K562 (cell line): ENCODE measurements at regions not wholly inside any gene's neighbourhood (a gene's known extent, or its start where the extent isn't known, plus 50 kb on each side); places are given as distances from the start of the nearest gene placed in this dataset.

Source experiments
- ATAC-seq: fragments of 200-7000 bp; cut with Tn5 transposase; 3 replicates; pipeline ENCODE4 v1.9.1; 2020; ENCODE audit warnings: moderate library complexity
- BruUV-seq: library from RNA; stranded (reverse); fragments of 400-500 nt; replicated peaks from 2 replicates; lab custom pipeline; 2021; lab: Mats Ljungman, UMichigan
- CTCF ChIA-PET: fragments of 300-600 bp; formaldehyde crosslinking; extraction: SDS; loops from one replicate; lab custom pipeline; 2021; ENCODE audit warnings: low intra/inter-chr PET ratio; lab: Yijun Ruan, JAX
- POLR2A ChIA-PET: fragments of 300-600, 350-650 bp; sonication (Branson Sonifier 250); formaldehyde crosslinking; extraction: SDS; loops from one replicate; lab custom pipeline; 2021; ENCODE audit warnings: antibody characterized with exemption, inconsistent platforms; lab: Yijun Ruan, JAX
- DNase-seq, 4 experiments: peaks; one replicate each; pipeline versions ENCODE4 v3.0.0 to v3.0.0-alpha.2; 2011 to 2018; ENCODE audit warnings: low spot score in 3 of 4, mixed read lengths in 3 of 4; ENCODE audit errors: extremely low read depth in 1 of 4
- FAIRE-seq: peaks from 2 replicates; lab custom pipeline; 2011; peaks lifted over from hg19 to GRCh38; lab: Jason Lieb, UNC
- H2AFZ ChIP-seq: 2 replicates; pipeline ENCODE4 v1.6.0; 2011; ENCODE audit warnings: low read depth, low read length, control low read depth, inconsistent platforms
- H3K27ac ChIP-seq: fragments of 200-600 bp; 3 replicates; pipeline ENCODE4 v1.8.0; 2011; ENCODE audit warnings: low read depth, mild to moderate bottlenecking, control low read depth, inconsistent platforms, low read length, moderate library complexity, mixed read lengths; ENCODE audit errors: extremely low read depth
- H3K27me3 ChIP-seq, 2 experiments: fragments of 300-600 bp in 1 of 2; 2 replicates in 1 of 2; 3 replicates in 1 of 2; pipeline versions ENCODE4 v1.6.0 to v1.8.0; 2011; ENCODE audit warnings: inconsistent platforms in 2 of 2, low read length in 2 of 2, mild to moderate bottlenecking in 1 of 2, mixed read lengths in 1 of 2, moderate library complexity in 1 of 2; ENCODE audit not compliant: control insufficient read depth in 2 of 2, insufficient read depth in 2 of 2
- H3K36me3 ChIP-seq: fragments of 300-600 bp; 3 replicates; pipeline ENCODE4 v1.8.0; 2011; ENCODE audit warnings: mild to moderate bottlenecking, low read length, inconsistent platforms; ENCODE audit not compliant: control insufficient read depth, insufficient read depth
- H3K4me1 ChIP-seq, 2 experiments: fragments of 200-600 bp in 1 of 2; replicated peaks in 1 of 2; 2 replicates in 1 of 2; 3 replicates in 1 of 2; pipeline versions ENCODE4 v1.5.1 to v1.8.0; 2011; ENCODE audit warnings: inconsistent platforms in 2 of 2, low read length in 2 of 2, mild to moderate bottlenecking in 1 of 2, mixed read lengths in 1 of 2, moderate library complexity in 1 of 2; ENCODE audit not compliant: control insufficient read depth in 2 of 2, insufficient read depth in 2 of 2
- H3K4me2 ChIP-seq: 2 replicates; pipeline ENCODE4 v1.6.1; 2011; ENCODE audit warnings: low read length, control low read depth, inconsistent platforms, mixed read lengths; ENCODE audit not compliant: insufficient read depth
- H3K4me3 ChIP-seq: fragments of 200-600 bp; sonication (generic), shearing (Covaris generic); 2 replicates; pipeline ENCODE4 v1.5.1; 2016; ENCODE audit warnings: control low read depth, inconsistent platforms
- H3K79me2 ChIP-seq: fragments of 200-600 bp; 3 replicates; pipeline ENCODE4 v1.8.0; 2011; ENCODE audit warnings: low read length, inconsistent platforms; ENCODE audit not compliant: control insufficient read depth, insufficient read depth
- H3K9ac ChIP-seq, 2 experiments: 2 replicates each; pipeline versions ENCODE4 v1.6.0 to v1.6.1; 2011; ENCODE audit warnings: low read depth in 2 of 2, low read length in 2 of 2, control low read depth in 1 of 2, inconsistent platforms in 1 of 2, mild to moderate bottlenecking in 1 of 2, mixed read lengths in 1 of 2; ENCODE audit not compliant: insufficient read depth in 1 of 2
- H3K9me1 ChIP-seq: one replicate; pipeline ENCODE4 v1.6.0; 2011; ENCODE audit warnings: inconsistent platforms, mild to moderate bottlenecking, low read length, moderate library complexity; ENCODE audit not compliant: control insufficient read depth, insufficient read depth
- H3K9me3 ChIP-seq: replicated peaks from 2 replicates; pipeline ENCODE4 v1.5.1; 2011; ENCODE audit warnings: low read depth, low read length, inconsistent platforms; ENCODE audit not compliant: control insufficient read depth, insufficient read depth
- H4K20me1 ChIP-seq: replicated peaks from 2 replicates; pipeline ENCODE4 v1.6.1; 2011; ENCODE audit warnings: low read length, inconsistent platforms, mixed read lengths; ENCODE audit not compliant: control insufficient read depth, insufficient read depth
- ADNP ChIP-seq: fragments of 200-800 bp; sonication (Bioruptor generic); IDR thresholded peaks from 2 replicates; pipeline ENCODE4 v1.6.1; 2016; ENCODE audit warnings: missing genetic modification characterization, missing compliant biosample characterization
- NONO ChIP-seq, 2 experiments: fragments of 200-400 bp in 1 of 2; fragments of 450-650 bp in 1 of 2; formaldehyde crosslinking in 1 of 2; IDR thresholded peaks; 2 replicates each; pipeline ENCODE4 v1.6.1; 2017; ENCODE audit warnings: low read depth in 2 of 2, mild to moderate bottlenecking in 2 of 2, moderate library complexity in 2 of 2, low read length in 1 of 2
- PRPF4 ChIP-seq: fragments of 200-400 bp; formaldehyde crosslinking; IDR thresholded peaks from one replicate; pipeline ENCODE4 v1.6.1; 2017; ENCODE audit warnings: low read length, low read depth, mild to moderate bottlenecking; ENCODE audit not compliant: insufficient read depth, poor library complexity, severe bottlenecking
- SPI1 ChIP-seq: IDR thresholded peaks from 2 replicates; pipeline ENCODE4 v1.6.1; 2011; ENCODE audit warnings: low read depth, low read length, control low read depth, borderline replicate concordance
- SRSF7 ChIP-seq: fragments of 200-400 bp; formaldehyde crosslinking; optimal IDR thresholded peaks from 2 replicates; pipeline ENCODE3; 2017; ENCODE audit warnings: mild to moderate bottlenecking, low read depth, low read length
- TAF1 ChIP-seq: IDR thresholded peaks from 2 replicates; pipeline ENCODE4 v1.6.1; 2011; ENCODE audit warnings: mild to moderate bottlenecking, low read length, moderate library complexity; ENCODE audit not compliant: insufficient read depth, control insufficient read depth, severe bottlenecking; ENCODE audit errors: extremely low read depth
- U2AF2 ChIP-seq: fragments of 200-400 bp; formaldehyde crosslinking; optimal IDR thresholded peaks from 2 replicates; pipeline ENCODE3; 2017; ENCODE audit warnings: low read depth, mild to moderate bottlenecking, low read length
- ZNF444 ChIP-seq: fragments of 250-450 bp; sonication (Bioruptor Pico); IDR thresholded peaks from 2 replicates; pipeline ENCODE4 v1.4.0; 2020; ENCODE audit warnings: mild to moderate bottlenecking, moderate library complexity
- WGBS: fragments of 100-300 bp; shearing (Covaris generic); methylation state at CpG from one replicate; pipeline ENCODE4 v1.1.6; 2016; ENCODE audit warnings: low coverage, mixed read lengths; ENCODE audit not compliant: insufficient coverage; ENCODE audit errors: missing lambda C conversion rate; 5-methylcytosine and 5-hydroxymethylcytosine counted together
- in situ Hi-C: fragments of 300-500 bp; cut with MboI; formaldehyde crosslinking; loops from 4 replicates; pipeline ENCODE4 v1.15.0; 2018; ENCODE audit warnings: inconsistent platforms, mixed read lengths
- intact Hi-C: fragments of 100-400 bp; cut with micrococcal nuclease; formaldehyde crosslinking; loops from 2 replicates; pipeline ENCODE4 v1.14.2; 2022

GRCh38 chr11:123328281-123328867 is 101.7 kb upstream of the GRAMD1B start:
- Histone ChIP-seq H3K9me1 (no peaks in the 10 kb centered on the region), H2AFZ (no peak overlapping the region)
- in situ Hi-C loops (no loop called here), intact Hi-C loops (no loop called here)
- ATAC-seq, result no peak
- POLR2A ChIA-PET, result no interaction called here
- TF ChIP-seq TAF1, result no peak
- no peak for TF ChIP-seq NONO (IDR thresholded peaks at IDR 0.05; ENCODE audit: low read depth in 2 of 2, low read length in 1 of 2)
- no peak for TF ChIP-seq ZNF444
- 0 out of 2 replicates have a peak, but pooled peaks have one; percentile 30 for TF ChIP-seq SPI1
- TF ChIP-seq, all 486 proteins: peak for 1
- no peaks in the 10 kb centered on the region for H3K9me3 ChIP-seq
- H3K27ac ChIP-seq, result no peak overlapping the region
- WGBS, result 0% methylated on average over 5 of the region's 5 CpGs
- H3K79me2 ChIP-seq, result no peaks in the 10 kb centered on the region
- H3K36me3 ChIP-seq, result no peaks in the 10 kb centered on the region
- no peaks in the 10 kb centered on the region for H3K4me1 ChIP-seq
- CTCF ChIA-PET, result no interaction called here
- no peak overlapping the region for H3K4me2 ChIP-seq
- no peak overlapping the region for H3K9ac ChIP-seq
- no peaks in the 10 kb centered on the region for H3K27me3 ChIP-seq
- no peaks in the 10 kb centered on the region for H4K20me1 ChIP-seq
- H3K4me3 ChIP-seq, result no peak overlapping the region
- no TSS peak for BruUV-seq
- DNase-seq (no peak), FAIRE-seq (no peak)

DNA sequence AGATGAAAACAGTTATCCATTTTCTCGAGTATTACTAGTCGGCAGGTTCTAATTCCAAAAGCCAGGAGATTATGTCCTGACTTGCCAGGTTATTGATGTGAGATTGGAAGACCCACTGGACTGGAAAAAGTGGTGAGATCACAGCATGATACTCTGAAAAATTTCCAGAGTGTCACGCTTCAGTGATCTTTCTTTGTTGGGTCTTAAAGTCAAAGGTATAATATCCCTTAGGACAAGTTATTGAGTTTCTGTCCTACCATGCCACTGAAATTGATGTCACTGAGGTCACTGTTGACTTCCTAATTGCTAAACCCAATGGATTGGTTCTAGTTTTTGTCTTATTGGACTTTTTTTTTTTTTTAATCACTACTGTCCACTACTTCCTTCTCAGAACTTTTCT is 104.5 kb upstream of the GRAMD1B start:
- Histone ChIP-seq H3K9me1 (no peaks in the 10 kb centered on the region), H3K4me2 (no peak overlapping the region), H3K4me3 (no peak overlapping the region), H4K20me1 (no peaks in the 10 kb centered on the region), H2AFZ (no peak overlapping the region), H3K79me2 (no peaks in the 10 kb centered on the region), H3K27me3 (no peaks in the 10 kb centered on the region), H3K36me3 (no peaks in the 10 kb centered on the region), H3K9ac (no peak overlapping the region), H3K4me1 (no peaks in the 10 kb centered on the region), H3K9me3 (no peaks in the 10 kb centered on the region), H3K27ac (no peak overlapping the region)
- CTCF ChIA-PET, result no interaction called here
- no peak for DNase-seq
- WGBS, result 0% methylated on average over 3 of the region's 3 CpGs
- no peak for FAIRE-seq
- POLR2A ChIA-PET, result no interaction called here
- no peak for TF ChIP-seq SRSF7
- TF ChIP-seq U2AF2, result no peak
- no peak for TF ChIP-seq ADNP (tag)
- no peak for TF ChIP-seq PRPF4
- no TSS peak for BruUV-seq
- ATAC-seq, result no peak
- in situ Hi-C loops (no loop called here), intact Hi-C loops (no loop called here)
